K562 (cell line): ENCODE measurements at regions not wholly inside any gene's neighbourhood (a gene's known extent, or its start where the extent isn't known, plus 50 kb on each side); places are given as distances from the start of the nearest gene placed in this dataset.

Source experiments
- ATAC-seq: fragments of 200-7000 bp; cut with Tn5 transposase; 3 replicates; pipeline ENCODE4 v1.9.1; 2020; ENCODE audit warnings: moderate library complexity
- BruUV-seq: library from RNA; stranded (reverse); fragments of 400-500 nt; replicated peaks from 2 replicates; lab custom pipeline; 2021; lab: Mats Ljungman, UMichigan
- CTCF ChIA-PET: fragments of 300-600 bp; formaldehyde crosslinking; extraction: SDS; loops from one replicate; lab custom pipeline; 2021; ENCODE audit warnings: low intra/inter-chr PET ratio; lab: Yijun Ruan, JAX
- POLR2A ChIA-PET: fragments of 300-600, 350-650 bp; sonication (Branson Sonifier 250); formaldehyde crosslinking; extraction: SDS; loops from one replicate; lab custom pipeline; 2021; ENCODE audit warnings: antibody characterized with exemption, inconsistent platforms; lab: Yijun Ruan, JAX
- DNase-seq, 4 experiments: peaks; one replicate each; pipeline versions ENCODE4 v3.0.0 to v3.0.0-alpha.2; 2011 to 2018; ENCODE audit warnings: low spot score in 3 of 4, mixed read lengths in 3 of 4; ENCODE audit errors: extremely low read depth in 1 of 4
- FAIRE-seq: peaks from 2 replicates; lab custom pipeline; 2011; peaks lifted over from hg19 to GRCh38; lab: Jason Lieb, UNC
- H2AFZ ChIP-seq: 2 replicates; pipeline ENCODE4 v1.6.0; 2011; ENCODE audit warnings: low read depth, low read length, control low read depth, inconsistent platforms
- H3K27ac ChIP-seq: fragments of 200-600 bp; 3 replicates; pipeline ENCODE4 v1.8.0; 2011; ENCODE audit warnings: low read depth, mild to moderate bottlenecking, control low read depth, inconsistent platforms, low read length, moderate library complexity, mixed read lengths; ENCODE audit errors: extremely low read depth
- H3K27me3 ChIP-seq, 2 experiments: fragments of 300-600 bp in 1 of 2; 2 replicates in 1 of 2; 3 replicates in 1 of 2; pipeline versions ENCODE4 v1.6.0 to v1.8.0; 2011; ENCODE audit warnings: inconsistent platforms in 2 of 2, low read length in 2 of 2, mild to moderate bottlenecking in 1 of 2, mixed read lengths in 1 of 2, moderate library complexity in 1 of 2; ENCODE audit not compliant: control insufficient read depth in 2 of 2, insufficient read depth in 2 of 2
- H3K36me3 ChIP-seq: fragments of 300-600 bp; 3 replicates; pipeline ENCODE4 v1.8.0; 2011; ENCODE audit warnings: mild to moderate bottlenecking, low read length, inconsistent platforms; ENCODE audit not compliant: control insufficient read depth, insufficient read depth
- H3K4me1 ChIP-seq, 2 experiments: fragments of 200-600 bp in 1 of 2; replicated peaks in 1 of 2; 2 replicates in 1 of 2; 3 replicates in 1 of 2; pipeline versions ENCODE4 v1.5.1 to v1.8.0; 2011; ENCODE audit warnings: inconsistent platforms in 2 of 2, low read length in 2 of 2, mild to moderate bottlenecking in 1 of 2, mixed read lengths in 1 of 2, moderate library complexity in 1 of 2; ENCODE audit not compliant: control insufficient read depth in 2 of 2, insufficient read depth in 2 of 2
- H3K4me2 ChIP-seq: 2 replicates; pipeline ENCODE4 v1.6.1; 2011; ENCODE audit warnings: low read length, control low read depth, inconsistent platforms, mixed read lengths; ENCODE audit not compliant: insufficient read depth
- H3K4me3 ChIP-seq: fragments of 200-600 bp; sonication (generic), shearing (Covaris generic); 2 replicates; pipeline ENCODE4 v1.5.1; 2016; ENCODE audit warnings: control low read depth, inconsistent platforms
- H3K79me2 ChIP-seq: fragments of 200-600 bp; 3 replicates; pipeline ENCODE4 v1.8.0; 2011; ENCODE audit warnings: low read length, inconsistent platforms; ENCODE audit not compliant: control insufficient read depth, insufficient read depth
- H3K9ac ChIP-seq, 2 experiments: 2 replicates each; pipeline versions ENCODE4 v1.6.0 to v1.6.1; 2011; ENCODE audit warnings: low read depth in 2 of 2, low read length in 2 of 2, control low read depth in 1 of 2, inconsistent platforms in 1 of 2, mild to moderate bottlenecking in 1 of 2, mixed read lengths in 1 of 2; ENCODE audit not compliant: insufficient read depth in 1 of 2
- H3K9me1 ChIP-seq: one replicate; pipeline ENCODE4 v1.6.0; 2011; ENCODE audit warnings: inconsistent platforms, mild to moderate bottlenecking, low read length, moderate library complexity; ENCODE audit not compliant: control insufficient read depth, insufficient read depth
- H3K9me3 ChIP-seq: replicated peaks from 2 replicates; pipeline ENCODE4 v1.5.1; 2011; ENCODE audit warnings: low read depth, low read length, inconsistent platforms; ENCODE audit not compliant: control insufficient read depth, insufficient read depth
- H4K20me1 ChIP-seq: replicated peaks from 2 replicates; pipeline ENCODE4 v1.6.1; 2011; ENCODE audit warnings: low read length, inconsistent platforms, mixed read lengths; ENCODE audit not compliant: control insufficient read depth, insufficient read depth
- ATF4 ChIP-seq: fragments of 450-650 bp; formaldehyde crosslinking; IDR thresholded peaks from 2 replicates; pipeline ENCODE4 v1.4.0; 2022; ENCODE audit warnings: mild to moderate bottlenecking, moderate library complexity
- CTBP1 ChIP-seq: fragments of 450-650 bp; IDR thresholded peaks from 2 replicates; pipeline ENCODE4 v1.6.1; 2016; ENCODE audit warnings: borderline replicate concordance
- CTCF ChIP-seq, 3 experiments: IDR thresholded peaks in 2 of 3; conservative IDR thresholded peaks in 1 of 3; 2 replicates each; pipeline ENCODE4 v1.5.1; 2011 to 2012; ENCODE audit warnings: low read length in 3 of 3, mild to moderate bottlenecking in 3 of 3, control low read depth in 2 of 3, improper control_type of control experiment in 1 of 3, inconsistent platforms in 1 of 3, low read depth in 1 of 3, mixed read lengths in 1 of 3, moderate library complexity in 1 of 3; ENCODE audit not compliant: insufficient read depth in 2 of 3
- GTF2F1 ChIP-seq: IDR thresholded peaks from 2 replicates; pipeline ENCODE4 v1.6.1; 2011; ENCODE audit warnings: low read depth, low read length, improper control_type of control experiment
- MAX ChIP-seq: sonication (generic); formaldehyde crosslinking; IDR thresholded peaks from 2 replicates; pipeline ENCODE4 v1.9.0; 2022; ENCODE audit warnings: mild to moderate bottlenecking, missing genetic modification reagents
- NCOA4 ChIP-seq: fragments of 450-650 bp; IDR thresholded peaks from 2 replicates; pipeline ENCODE4 v1.6.1; 2018; ENCODE audit warnings: mild to moderate bottlenecking; ENCODE audit not compliant: partially characterized antibody
- RAD51 ChIP-seq: fragments of 450-650 bp; IDR thresholded peaks from 2 replicates; pipeline ENCODE4 v1.7.1; 2016; ENCODE audit warnings: low read depth, mild to moderate bottlenecking, borderline replicate concordance
- RBM14 ChIP-seq: fragments of 200-400 bp; formaldehyde crosslinking; IDR thresholded peaks from 2 replicates; pipeline ENCODE4 v1.6.1; 2018; ENCODE audit warnings: low read depth, mild to moderate bottlenecking, low read length, moderate library complexity, borderline replicate concordance; ENCODE audit not compliant: insufficient read depth
- SIN3A ChIP-seq, 2 experiments: fragments of 150-350 bp in 1 of 2; IDR thresholded peaks; 2 replicates each; pipeline ENCODE4 v1.6.1; 2011 to 2016; ENCODE audit warnings: borderline replicate concordance in 2 of 2, low read depth in 2 of 2, low read length in 2 of 2, mild to moderate bottlenecking in 2 of 2, moderate library complexity in 2 of 2; ENCODE audit not compliant: control insufficient read depth in 1 of 2
- SUPT5H ChIP-seq: fragments of 450-650 bp; IDR thresholded peaks from 2 replicates; pipeline ENCODE4 v1.6.1; 2016
- ZKSCAN8 ChIP-seq: fragments of 200-800 bp; sonication (Bioruptor generic); IDR thresholded peaks from 2 replicates; pipeline ENCODE4 v1.6.1; 2016; ENCODE audit warnings: missing genetic modification characterization, missing compliant biosample characterization
- WGBS: fragments of 100-300 bp; shearing (Covaris generic); methylation state at CpG from one replicate; pipeline ENCODE4 v1.1.6; 2016; ENCODE audit warnings: low coverage, mixed read lengths; ENCODE audit not compliant: insufficient coverage; ENCODE audit errors: missing lambda C conversion rate; 5-methylcytosine and 5-hydroxymethylcytosine counted together
- in situ Hi-C: fragments of 300-500 bp; cut with MboI; formaldehyde crosslinking; loops from 4 replicates; pipeline ENCODE4 v1.15.0; 2018; ENCODE audit warnings: inconsistent platforms, mixed read lengths
- intact Hi-C: fragments of 100-400 bp; cut with micrococcal nuclease; formaldehyde crosslinking; loops from 2 replicates; pipeline ENCODE4 v1.14.2; 2022

DNA sequence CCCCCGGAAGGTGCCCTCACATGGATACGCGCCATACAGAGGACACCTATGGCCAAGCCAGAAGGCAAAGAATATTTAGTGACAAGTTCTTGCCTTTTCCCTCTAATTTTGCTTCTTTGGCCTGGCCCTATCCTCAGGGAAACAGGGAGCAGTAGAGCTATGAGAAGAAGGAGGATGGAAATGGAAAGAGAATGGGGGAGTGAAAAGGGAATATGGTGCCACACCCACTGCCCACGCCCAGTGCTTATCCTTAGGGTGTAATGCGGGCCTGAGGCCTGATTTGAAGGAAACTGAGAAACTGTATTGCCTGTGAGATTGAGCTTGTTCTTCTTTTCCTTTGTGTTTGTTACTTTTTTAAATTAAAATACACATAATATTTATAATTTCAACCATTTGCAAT is 255.1 kb downstream of the HS3ST3A1 start (continued):
- TF ChIP-seq ATF4 (CRISPR knock-in tag) = no peak
- TF ChIP-seq RAD51 = no peak
- no peak for TF ChIP-seq SUPT5H

DNA sequence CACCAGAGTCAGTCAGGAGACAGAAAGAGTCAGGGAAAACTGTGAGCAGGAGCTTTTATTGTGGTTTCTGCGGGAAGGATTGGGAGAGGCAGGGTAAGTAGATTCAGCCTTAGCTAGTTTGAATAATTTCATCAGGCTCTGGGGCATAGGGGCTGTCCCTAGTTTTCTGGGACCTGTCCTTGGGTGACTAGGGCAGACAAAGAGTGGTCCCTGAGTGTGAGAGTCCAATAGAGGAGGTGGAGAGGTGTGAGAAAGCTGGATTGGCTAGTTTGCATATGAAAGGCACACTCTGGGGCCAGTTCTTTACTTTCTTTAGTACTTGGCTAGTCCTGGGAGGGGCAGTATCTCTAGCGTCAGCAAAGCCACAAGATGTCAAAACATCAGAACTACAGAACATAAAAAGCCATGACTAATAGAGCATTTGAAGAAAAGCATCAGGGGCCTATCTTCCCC is 255.6 kb downstream of the HS3ST3A1 start:
- ChIA-PET CTCF (no interaction called here), POLR2A (interaction anchor here (0.5 to 1.1 kb wide), 3 partner anchors 9 to 170 kb away, joined by 3 to 4 read pairs (median 3); no protein-coding TSS in a partner anchor)
- in situ Hi-C loops = no loop called here
- BruUV-seq = no TSS peak
- Histone ChIP-seq H3K36me3 (no peaks in the 10 kb centered on the region), H3K9ac (no peak overlapping the region), H3K27ac (peak overlapping the region; percentile 52; the same call in 2 of the 3 replicates), H4K20me1 (no peaks in the 10 kb centered on the region), H3K79me2 (no peaks in the 10 kb centered on the region), H3K9me1 (no peaks in the 10 kb centered on the region), H3K4me2 (peak overlapping the region; percentile 17; the same call in 1 of the 2 replicates), H3K4me3 (no peak overlapping the region), H3K4me1 (peaks cover 0 to 12% of the 10 kb centered on the region in 2 experiments; a peak in 3 of 5 replicates), H3K27me3 (no peaks in the 10 kb centered on the region), H3K9me3 (peaks cover 2% of the 10 kb centered on the region; the same call in 1 of the 2 replicates), H2AFZ (peak overlapping the region; percentile 74)
- intact Hi-C loops = no loop called here
- WGBS = 7% methylated on average over 2 of the region's 2 CpGs
- DNase-seq (peak in 2 of 4 experiments; percentile 21 to 47), ATAC-seq (peak; percentile 82), FAIRE-seq (peak; percentile 40)
- TF ChIP-seq NCOA4 (no peak), CTCF (IDR thresholded peaks at IDR 0.05 in 2 of 3, conservative IDR thresholded peaks at IDR 0.05 in 1 of 3; ENCODE audit: insufficient read depth in 2 of 3, low read depth in 1 of 3, low read length in 3 of 3) (peak in 1 of 3 experiments; percentile 7; a peak in 1 of 6 replicates), ZKSCAN8 (CRISPR knock-in tag) (no peak), SIN3A (IDR thresholded peaks at IDR 0.05; ENCODE audit: borderline replicate concordance in 2 of 2, control insufficient read depth in 1 of 2, low read depth in 2 of 2, low read length in 2 of 2) (no peak), MAX (CRISPR knock-in tag) (no peak), CTBP1 (no peak), RBM14 (no peak), GTF2F1 (no peak)
